GM23338 (cell line): ENCODE measurements at regions not wholly inside any gene's neighbourhood (a gene's known extent, or its start where the extent isn't known, plus 50 kb on each side); places are given as distances from the start of the nearest gene placed in this dataset.

Experiments
- ATAC-seq: fragments of 200-7000 bp; cut with Tn5 transposase; 3 replicates; pipeline ENCODE4 v1.9.1; 2020
- DNase-seq: peaks from one replicate; pipeline ENCODE4 v3.0.0-alpha.2; 2015; ENCODE audit warnings: low spot score
- H2AFZ ChIP-seq: fragments of 200-600 bp; sonication (generic); 2 replicates; pipeline ENCODE4 v1.8.0; 2016; ENCODE audit warnings: antibody characterized with exemption, mild to moderate bottlenecking, moderate library complexity
- H3F3A ChIP-seq: fragments of 200-600 bp; sonication (generic); replicated peaks from 2 replicates; pipeline ENCODE4 v1.8.0; 2017; ENCODE audit warnings: antibody characterized with exemption, mixed run types, low read depth
- H3K27ac ChIP-seq: fragments of 200-600 bp; sonication (generic); 2 replicates; pipeline ENCODE4 v1.6.1; 2016; ENCODE audit warnings: low read depth
- H3K27me3 ChIP-seq: fragments of 200-600 bp; sonication (generic); 2 replicates; pipeline ENCODE4 v1.8.0; 2016; ENCODE audit warnings: mild to moderate bottlenecking, mixed run types, moderate library complexity; ENCODE audit not compliant: insufficient read depth
- H3K36me3 ChIP-seq: fragments of 200-600 bp; sonication (generic); 2 replicates; pipeline ENCODE4 v1.8.0; 2016; ENCODE audit warnings: mild to moderate bottlenecking; ENCODE audit not compliant: insufficient read depth
- H3K4me1 ChIP-seq: fragments of 200-600 bp; sonication (generic); 2 replicates; pipeline ENCODE4 v1.8.0; 2016; ENCODE audit warnings: mild to moderate bottlenecking, moderate library complexity; ENCODE audit not compliant: insufficient read depth
- H3K4me2 ChIP-seq: fragments of 200-600 bp; sonication (generic); 2 replicates; pipeline ENCODE4 v1.7.1; 2017; ENCODE audit warnings: mixed run types
- H3K4me3 ChIP-seq: fragments of 200-600 bp; sonication (generic); 2 replicates; pipeline ENCODE4 v1.6.1; 2016; ENCODE audit warnings: mixed run types
- H3K79me2 ChIP-seq: fragments of 200-600 bp; sonication (generic); replicated peaks from 2 replicates; pipeline ENCODE4 v1.8.0; 2017; ENCODE audit warnings: mild to moderate bottlenecking; ENCODE audit not compliant: insufficient read depth
- H3K9me2 ChIP-seq: fragments of 200-600 bp; sonication (generic); 2 replicates; pipeline ENCODE4 v1.8.0; 2017; ENCODE audit not compliant: insufficient read depth
- H4K20me1 ChIP-seq: fragments of 200-600 bp; sonication (generic); replicated peaks from 2 replicates; pipeline ENCODE4 v1.8.0; 2017; ENCODE audit warnings: mild to moderate bottlenecking; ENCODE audit not compliant: insufficient read depth
- H3K27ac Mint-ChIP-seq: 2 replicates; pipeline ENCODE4 v1.8.0; 2020; ENCODE audit warnings: inconsistent platforms, mild to moderate bottlenecking, moderate library complexity, mixed read lengths
- H3K27me3 Mint-ChIP-seq: 3 replicates; pipeline ENCODE4 v1.8.0; 2022; ENCODE audit warnings: low read depth, mild to moderate bottlenecking, moderate library complexity, mixed read lengths, inconsistent platforms; ENCODE audit not compliant: insufficient read depth, poor library complexity
- H3K36me3 Mint-ChIP-seq: 3 replicates; pipeline ENCODE4 v1.8.0; 2021; ENCODE audit warnings: low read depth, mild to moderate bottlenecking, inconsistent platforms, moderate library complexity, mixed read lengths
- H3K4me1 Mint-ChIP-seq: 3 replicates; pipeline ENCODE4 v1.8.0; 2020; ENCODE audit warnings: mild to moderate bottlenecking, inconsistent platforms, mixed read lengths
- H3K4me3 Mint-ChIP-seq: 3 replicates; pipeline ENCODE4 v1.8.0; 2021; ENCODE audit warnings: moderate library complexity, mild to moderate bottlenecking, inconsistent platforms, mixed read lengths
- H3K9me3 Mint-ChIP-seq: 3 replicates; pipeline ENCODE4 v1.8.0; 2020; ENCODE audit warnings: moderate library complexity, mild to moderate bottlenecking, inconsistent platforms, mixed read lengths
- CREB1 ChIP-seq: fragments of 250-450 bp; sonication (Bioruptor Pico); IDR thresholded peaks from 2 replicates; pipeline ENCODE4 v1.5.0; 2020; ENCODE audit warnings: low read depth, mild to moderate bottlenecking, moderate library complexity
- CTCF ChIP-seq, 2 experiments: fragments of 200-600 bp in 1 of 2; sonication (generic) in 1 of 2; conservative IDR thresholded peaks; 2 replicates each; pipeline versions ENCODE4 v1.5.1 to v1.6.1; 2016 to 2017; ENCODE audit warnings: antibody characterized with exemption in 2 of 2, low read depth in 2 of 2, mild to moderate bottlenecking in 2 of 2, moderate library complexity in 1 of 2
- ETS1 ChIP-seq: IDR thresholded peaks from 2 replicates; pipeline ENCODE4 v1.6.1; 2016; ENCODE audit warnings: antibody characterized with exemption
- EZH2 ChIP-seq: fragments of 200-600 bp; sonication (generic); IDR thresholded peaks from one replicate; pipeline ENCODE4 v1.8.0; 2017; ENCODE audit warnings: antibody characterized with exemption, mild to moderate bottlenecking, low read depth; ENCODE audit not compliant: unreplicated experiment
- EZH2phosphoT487 ChIP-seq: fragments of 200-600 bp; sonication (generic); IDR thresholded peaks from one replicate; pipeline ENCODE4 v1.8.1; 2018; ENCODE audit warnings: antibody characterized with exemption; ENCODE audit not compliant: unreplicated experiment
- JUNB ChIP-seq: IDR thresholded peaks from one replicate; pipeline ENCODE4 v1.6.1; 2016; ENCODE audit warnings: antibody characterized with exemption; ENCODE audit not compliant: unreplicated experiment
- NANOG ChIP-seq: IDR thresholded peaks from 2 replicates; pipeline ENCODE4 v1.6.1; 2016; ENCODE audit warnings: antibody characterized with exemption, borderline replicate concordance
- POLR2AphosphoS5 ChIP-seq: IDR thresholded peaks from 2 replicates; pipeline ENCODE4 v1.6.1; 2016; ENCODE audit warnings: antibody characterized with exemption, low read depth
- REST ChIP-seq: IDR thresholded peaks from one replicate; pipeline ENCODE4 v1.6.1; 2018; ENCODE audit warnings: antibody characterized with exemption; ENCODE audit not compliant: unreplicated experiment
- STAT1 ChIP-seq: IDR thresholded peaks from one replicate; pipeline ENCODE4 v1.6.1; 2016; ENCODE audit warnings: antibody characterized with exemption; ENCODE audit not compliant: unreplicated experiment
- ZNF114 ChIP-seq: fragments of 250-450 bp; sonication (Bioruptor Pico); IDR thresholded peaks from 2 replicates; pipeline ENCODE4 v1.5.0; 2020; ENCODE audit warnings: mild to moderate bottlenecking, moderate library complexity
- ZNF331 ChIP-seq: fragments of 250-450 bp; sonication (Bioruptor Pico); IDR thresholded peaks from 2 replicates; pipeline ENCODE4 v1.5.0; 2020; ENCODE audit warnings: low read depth, mild to moderate bottlenecking, moderate library complexity
- ZNF462 ChIP-seq: fragments of 250-450 bp; sonication (Bioruptor Pico); IDR thresholded peaks from 2 replicates; pipeline ENCODE4 v1.5.0; 2020; ENCODE audit warnings: mild to moderate bottlenecking, moderate library complexity

- Mint-ChIP-seq H3K27me3 (no peaks in the 10 kb centered on the region), H3K9me3 (no peaks in the 10 kb centered on the region; the same call in 2 of the 3 replicates), H3K36me3 (no peaks in the 10 kb centered on the region), H3K4me3 (no peak overlapping the region), H3K4me1 (peaks cover 13% of the 10 kb centered on the region), H3K27ac (no peak overlapping the region)
- no peak overlapping the region for H3K4me2 ChIP-seq
- no peaks in the 10 kb centered on the region for H3K9me2 ChIP-seq
- no peaks in the 10 kb centered on the region for H3K79me2 ChIP-seq
- no peaks in the 10 kb centered on the region for H3K27me3 ChIP-seq
- no peak for TF ChIP-seq CREB1
- TF ChIP-seq ZNF114: no peak
- TF ChIP-seq POLR2AphosphoS5: no peak
- no peak for TF ChIP-seq JUNB
- TF ChIP-seq ZNF331 (CRISPR knock-in tag): no peak
- TF ChIP-seq CTCF (conservative IDR thresholded peaks at IDR 0.05; ENCODE audit: low read depth in 2 of 2): no peak
- TF ChIP-seq EZH2: no peak
- TF ChIP-seq ETS1: no peak
- TF ChIP-seq ZNF462 (CRISPR knock-in tag): no peak
- TF ChIP-seq STAT1: no peak
- TF ChIP-seq NANOG: no peak
- TF ChIP-seq EZH2phosphoT487: no peak
- no peak for TF ChIP-seq REST
- H3K4me3 ChIP-seq: no peak overlapping the region
- no peaks in the 10 kb centered on the region for H4K20me1 ChIP-seq
- 0 out of 2 replicates have a peak, but pooled peaks cover 7% of the 10 kb centered on the region for H3K4me1 ChIP-seq
- H3F3A ChIP-seq: no peaks in the 10 kb centered on the region
- H2AFZ ChIP-seq: no peak overlapping the region
- H3K27ac ChIP-seq: no peak overlapping the region
- DNase-seq: no peak
- no peaks in the 10 kb centered on the region for H3K36me3 ChIP-seq
- ATAC-seq: no peak
These were observed 474.9 kb upstream of the SOX5 start for GRCh38 chr12:24424376-24424775.
